Body of pancreas (tissue), 4 donors: ENCODE measurements at regions not wholly inside any gene's neighbourhood (a gene's known extent, or its start where the extent isn't known, plus 50 kb on each side); places are given as distances from the start of the nearest gene placed in this dataset.

ENCODE experiments used
- ATAC-seq: fragments of 150-250 bp; one replicate; pipeline ENCODE4 v1.9.1; 2016
- DNase-seq, 4 donors: peaks; one replicate each; pipeline ENCODE4 v3.0.0-alpha.2; 2019
- H3K27ac ChIP-seq, 4 donors: fragments of 200-600 bp; sonication (generic); 1 replicate in 3 of 4; 2 replicates in 1 of 4; pipeline versions ENCODE4 v1.5.1 to v1.6.1; 2016 to 2019; ENCODE audit warnings: mild to moderate bottlenecking in 1 of 4, mixed read lengths in 1 of 4, moderate library complexity in 1 of 4
- H3K27me3 ChIP-seq, 2 donors: fragments of 200-600 bp; sonication (generic); one replicate each; pipeline ENCODE4 v1.6.0; 2016; ENCODE audit warnings: mild to moderate bottlenecking in 1 of 2
- H3K36me3 ChIP-seq, 2 donors: fragments of 200-600 bp; sonication (generic); replicated peaks in 1 of 2; 2 replicates each; pipeline ENCODE4 v1.5.1; 2016; ENCODE audit warnings: low read depth in 2 of 2; ENCODE audit not compliant: insufficient read depth in 1 of 2
- H3K4me1 ChIP-seq: fragments of 200-600 bp; sonication (generic); one replicate; pipeline ENCODE4 v1.6.0; 2016
- H3K4me3 ChIP-seq, 2 donors: fragments of 200-600 bp; sonication (generic); 1 replicate in 1 of 2; 2 replicates in 1 of 2; pipeline ENCODE4 v1.5.1; 2016 to 2019
- H3K9me3 ChIP-seq, 3 donors: fragments of 200-600 bp; sonication (generic); 1 replicate in 2 of 3; 2 replicates in 1 of 3; pipeline ENCODE4 v1.5.1; 2016
- CTCF ChIP-seq, 7 experiments: fragments of 450-650 bp in 4 of 7; fragments of 200-600 bp in 3 of 7; sonication (generic) in 3 of 7; IDR thresholded peaks; one replicate each; pipeline ENCODE4 v1.5.1; 2016 to 2019; ENCODE audit warnings: antibody characterized with exemption in 7 of 7
- POLR2A ChIP-seq, 3 donors: fragments of 450-650 bp; IDR thresholded peaks; one replicate each; pipeline ENCODE4 v1.6.1; 2016; ENCODE audit warnings: antibody characterized with exemption in 3 of 3, mild to moderate bottlenecking in 2 of 3
- WGBS, 2 donors: methylation state at CpG; one replicate each; pipeline ENCODE4 v1.1.5; 2017; 5-methylcytosine and 5-hydroxymethylcytosine counted together
- intact Hi-C: fragments of 100-400 bp; cut with DNase I; formaldehyde crosslinking; loops from one replicate; pipeline ENCODE4 v1.15.1; 2023

GRCh38 chr11:79512706-79513469 is 72.1 kb upstream of the TENM4 start:
- Histone ChIP-seq H3K4me3 (no peak overlapping the region), H3K27me3 (no peaks in the 10 kb centered on the region), H3K4me1 (no peaks in the 10 kb centered on the region), H3K9me3 (no peaks in the 10 kb centered on the region), H3K27ac (no peak overlapping the region), H3K36me3 (no peaks in the 10 kb centered on the region)
- 51 to 61% methylated on average over 4 of the region's 4 CpGs for WGBS, 2 donors
- DNase-seq (no peak), ATAC-seq (no peak)
- TF ChIP-seq POLR2A (IDR thresholded peaks at IDR 0.05), result no peak
- no peak for TF ChIP-seq CTCF (IDR thresholded peaks at IDR 0.05)
- intact Hi-C loops, result no loop called here

- Histone ChIP-seq H3K27me3 (no peaks in the 10 kb centered on the region), H3K36me3 (no peaks in the 10 kb centered on the region), H3K4me1 (no peaks in the 10 kb centered on the region), H3K27ac (no peak overlapping the region), H3K9me3 (no peaks in the 10 kb centered on the region), H3K4me3 (no peak overlapping the region)
- no peak for DNase-seq
- intact Hi-C loops, result no loop called here
- WGBS, 2 donors, result 77 to 83% methylated on average over 9 of the region's 9 CpGs
- TF ChIP-seq CTCF (IDR thresholded peaks at IDR 0.05) (no peak), POLR2A (IDR thresholded peaks at IDR 0.05) (no peak)
- ATAC-seq, result no peak
Measured at GRCh38 chr11:79510960-79511359, 70.1 kb upstream of the TENM4 start.

- H3K27ac ChIP-seq, result no peak overlapping the region
- H3K4me3 ChIP-seq, result no peak overlapping the region
- DNase-seq (no peak), ATAC-seq (no peak)
- H3K36me3 ChIP-seq, result no peaks in the 10 kb centered on the region
- intact Hi-C loops, result no loop called here
- no peaks in the 10 kb centered on the region for H3K4me1 ChIP-seq
- H3K27me3 ChIP-seq, result no peaks in the 10 kb centered on the region
- TF ChIP-seq POLR2A (IDR thresholded peaks at IDR 0.05) (no peak), CTCF (IDR thresholded peaks at IDR 0.05) (no peak)
- WGBS, 2 donors, result 19 to 32% methylated on average over 3 of the region's 3 CpGs
- no peaks in the 10 kb centered on the region for H3K9me3 ChIP-seq
Measured at GRCh38 chr11:79508461-79508860, 67.6 kb upstream of the TENM4 start.

GRCh38 chr11:79507706-79508105 is 66.9 kb upstream of the TENM4 start:
- Histone ChIP-seq H3K36me3 (no peaks in the 10 kb centered on the region), H3K9me3 (no peaks in the 10 kb centered on the region), H3K4me1 (no peaks in the 10 kb centered on the region), H3K27me3 (no peaks in the 10 kb centered on the region), H3K4me3 (no peak overlapping the region), H3K27ac (no peak overlapping the region)
- TF ChIP-seq POLR2A (IDR thresholded peaks at IDR 0.05) (no peak), CTCF (IDR thresholded peaks at IDR 0.05) (no peak)
- no peak for DNase-seq
- intact Hi-C loops, result no loop called here
- ATAC-seq, result no peak
- 64 to 66% methylated on average over 7 of the region's 7 CpGs for WGBS, 2 donors

- Histone ChIP-seq H3K36me3 (no peaks in the 10 kb centered on the region), H3K4me3 (no peak overlapping the region), H3K27ac (no peak overlapping the region), H3K9me3 (no peaks in the 10 kb centered on the region), H3K4me1 (no peaks in the 10 kb centered on the region), H3K27me3 (no peaks in the 10 kb centered on the region)
- intact Hi-C loops, result no loop called here
- DNase-seq (no peak), ATAC-seq (no peak)
- TF ChIP-seq POLR2A (IDR thresholded peaks at IDR 0.05), result no peak
- TF ChIP-seq CTCF (IDR thresholded peaks at IDR 0.05), result no peak
- WGBS, 2 donors, result 47 to 52% methylated on average over 11 of the region's 11 CpGs
Measured at GRCh38 chr11:79506734-79507344, 66.0 kb upstream of the TENM4 start.
